ENCODE measurements at regions not wholly inside any gene's neighbourhood (a gene's known extent, or its start where the extent isn't known, plus 50 kb on each side); places are given as distances from the start of the nearest gene placed in this dataset.
"Not testable (repeated sequence)": the region's sequence is repeated elsewhere in the genome, so short reads cannot be mapped to it uniquely, and the experiment has no call there.

DNA sequence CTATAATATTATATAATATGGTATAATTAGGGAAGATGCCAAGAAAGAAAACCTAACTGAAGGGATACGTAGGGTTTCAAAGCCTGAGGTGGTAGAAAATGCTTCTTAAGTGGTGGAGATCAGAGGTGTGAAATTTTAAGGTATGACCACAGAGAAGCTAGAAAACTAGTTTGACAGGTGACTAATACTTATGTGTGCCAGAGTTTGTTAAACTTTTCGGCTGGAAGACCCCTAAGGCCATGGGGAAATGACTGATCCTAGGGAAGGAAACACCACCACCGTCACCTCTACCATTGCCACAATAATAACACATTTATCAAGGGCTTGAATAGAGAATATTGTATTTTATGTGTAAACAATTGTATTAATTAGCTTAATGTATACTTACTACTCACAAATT lies 261.4 kb upstream of the GBE1 start:
- DNase-seq (ENCODE audit: low read depth, low spot score) = no peak

DNA sequence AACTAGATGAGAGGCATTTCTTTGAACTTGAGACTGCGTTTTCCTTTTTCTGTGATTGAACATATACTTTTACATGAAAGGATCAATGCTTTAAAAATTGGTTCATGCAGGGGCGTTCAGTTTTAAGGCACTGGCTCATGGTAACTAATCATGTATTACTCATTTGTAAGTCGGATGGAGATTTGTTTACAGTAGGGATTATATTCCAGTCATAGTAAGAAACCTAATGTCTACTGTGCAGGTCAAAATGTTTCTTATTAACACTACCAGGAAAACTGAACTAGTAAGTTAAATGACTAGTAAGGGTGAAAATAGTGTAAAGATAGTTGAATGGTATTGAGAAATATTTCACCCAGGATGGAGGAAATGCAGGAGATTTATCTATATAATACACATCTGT lies 258.8 kb upstream of the GBE1 start:
- DNase-seq (ENCODE audit: low read depth, low spot score) = no peak

DNA sequence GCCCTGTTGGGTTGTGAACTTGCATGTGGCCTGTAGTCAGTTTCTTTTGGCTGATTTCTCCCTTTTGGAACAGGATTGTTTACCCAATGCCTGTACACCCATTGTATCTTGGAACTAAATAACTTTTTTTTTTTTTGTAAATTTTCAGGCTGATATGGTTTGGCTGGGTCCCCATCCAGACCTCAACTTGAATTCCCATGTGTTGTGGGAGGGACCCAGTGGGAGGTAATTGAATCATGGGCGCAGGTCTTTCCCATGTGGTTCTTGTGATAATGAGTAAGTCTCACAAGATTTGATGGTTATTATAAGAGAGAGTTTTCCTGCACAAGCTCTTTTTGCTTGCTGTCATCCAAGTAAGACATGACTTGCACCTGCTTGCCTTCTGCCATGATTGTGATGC lies 253.8 kb upstream of the GBE1 start:
- no peak for DNase-seq (ENCODE audit: low read depth, low spot score)

DNA sequence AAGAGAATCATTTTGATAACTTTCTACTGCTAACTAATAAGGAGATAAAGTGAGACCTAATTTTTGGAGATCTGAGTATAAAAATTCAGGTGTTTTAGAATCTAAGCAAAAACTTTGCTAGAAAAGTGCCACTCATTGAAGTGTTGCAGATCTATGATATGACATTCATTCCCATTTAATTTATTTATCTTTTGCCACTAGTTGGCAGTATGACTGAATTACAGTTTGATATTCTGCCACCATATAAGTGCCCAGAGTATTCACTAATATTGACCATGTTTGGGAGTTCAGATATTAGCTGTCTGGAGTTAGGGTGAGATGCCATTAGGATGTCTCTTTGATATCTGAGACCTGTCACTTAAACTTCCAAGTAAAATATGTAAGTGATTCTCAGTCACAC lies 251.3 kb upstream of the GBE1 start:
- no peak for DNase-seq (ENCODE audit: low read depth, low spot score)

DNA sequence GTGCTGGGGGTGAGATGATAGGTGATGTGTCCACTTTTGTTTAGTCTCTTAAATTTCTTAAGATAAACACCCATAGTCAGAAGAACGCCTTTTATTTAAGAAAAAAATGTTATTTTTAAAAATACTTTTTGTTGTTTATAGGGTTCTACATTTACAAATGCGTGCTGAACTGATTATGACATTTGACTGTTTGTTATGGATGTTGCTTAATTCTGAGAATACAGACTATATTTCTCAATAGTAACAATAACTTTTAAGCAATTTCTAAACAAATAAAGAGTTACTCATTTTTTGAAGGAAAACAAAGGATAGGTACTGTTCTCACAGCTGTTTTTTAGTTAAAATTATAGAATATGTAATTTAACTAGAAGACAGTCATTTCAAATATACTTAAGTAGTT lies 249.9 kb upstream of the GBE1 start:
- DNase-seq (ENCODE audit: low read depth, low spot score) = no peak

DNA sequence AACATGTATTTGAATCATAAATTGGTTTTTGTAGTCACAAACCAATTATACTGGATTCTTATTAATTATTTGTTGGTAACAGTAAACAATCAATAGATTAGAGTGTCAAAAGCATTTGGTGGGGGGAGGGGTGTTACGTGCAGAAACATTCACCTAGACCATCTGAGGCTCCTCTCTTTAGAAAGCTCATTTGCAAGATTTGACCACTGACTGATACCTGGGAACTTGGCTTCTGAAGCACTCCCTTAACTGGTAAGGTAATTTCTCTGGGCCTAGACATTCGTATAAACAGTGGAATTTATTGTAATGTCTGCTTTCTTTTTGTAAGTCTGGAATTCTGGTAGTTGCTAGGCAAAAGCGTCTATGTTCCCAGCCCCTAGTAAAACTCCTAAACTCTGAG lies 243.8 kb upstream of the GBE1 start:
- DNase-seq (ENCODE audit: low read depth, low spot score) = no peak

DNA sequence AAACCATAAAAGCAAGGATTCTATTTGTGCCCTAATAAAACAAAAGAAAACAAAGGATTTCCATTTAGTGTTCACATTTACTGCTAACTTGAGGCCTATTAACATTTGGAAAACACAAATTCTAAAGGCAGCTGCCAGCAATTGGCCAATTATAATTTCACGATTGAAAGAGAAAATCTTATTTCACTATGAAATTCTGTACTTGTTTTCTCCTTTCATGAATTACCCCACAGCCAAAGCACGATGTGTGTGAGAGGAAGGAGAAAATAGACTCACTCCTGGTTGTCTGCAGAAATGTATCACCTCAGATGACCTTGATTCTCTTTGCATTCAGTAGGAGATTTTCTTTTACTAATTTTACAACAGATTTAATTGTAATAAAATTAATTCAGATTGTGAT lies 242.8 kb upstream of the GBE1 start:
- DNase-seq (ENCODE audit: low read depth, low spot score) = no peak

DNA sequence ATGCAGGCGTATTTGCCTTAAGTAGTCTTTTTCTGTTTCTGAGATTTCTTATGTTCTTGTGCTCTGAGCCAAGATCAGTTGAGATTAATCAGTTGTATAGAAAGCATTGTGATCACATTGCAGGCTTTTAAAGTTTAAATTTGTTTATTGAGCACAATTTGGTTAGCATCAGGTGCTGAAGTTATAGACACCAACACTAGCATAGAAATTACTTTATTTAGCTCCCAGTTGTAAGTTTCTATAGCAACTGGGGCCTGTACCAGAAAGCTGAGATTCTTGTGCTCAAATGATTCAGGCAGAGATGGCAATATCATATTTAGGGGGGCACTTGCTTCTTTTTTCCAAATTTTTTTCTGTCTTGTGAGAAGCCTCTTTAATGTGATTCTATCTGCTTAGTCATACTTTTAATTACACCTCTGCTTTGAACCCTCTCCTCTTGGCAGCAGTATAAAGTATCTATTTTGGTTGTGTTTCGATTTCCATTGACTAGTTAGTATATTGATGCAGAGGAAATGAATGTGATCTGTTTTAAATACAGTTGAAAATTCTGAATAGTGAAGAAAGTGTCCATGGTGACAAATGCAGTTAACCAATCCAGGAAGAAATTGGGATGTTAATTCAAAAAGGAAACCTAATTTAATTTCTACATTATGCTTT lies 241.7 kb upstream of the GBE1 start:
- DNase-seq (ENCODE audit: low read depth, low spot score) = no peak

DNA sequence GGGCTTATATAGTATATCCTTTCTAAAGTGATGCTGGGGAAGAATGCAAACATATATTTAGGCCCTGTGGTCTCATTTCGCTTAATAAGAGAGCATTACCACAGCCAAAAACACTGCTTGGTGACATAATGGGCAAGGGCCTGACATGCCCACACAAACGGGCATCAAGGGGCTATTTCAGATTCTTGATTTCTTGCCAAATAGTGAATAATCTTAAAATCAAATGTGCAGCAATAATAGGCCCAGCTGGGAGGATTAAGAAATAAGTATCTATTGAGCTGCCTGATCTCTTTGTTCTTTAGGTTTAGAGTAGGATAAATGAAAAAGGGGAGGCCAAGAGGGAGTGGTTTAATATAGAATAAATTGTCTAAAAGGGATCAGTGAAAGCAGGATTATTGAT lies 241.0 kb upstream of the GBE1 start:
- DNase-seq (ENCODE audit: low read depth, low spot score) = no peak

DNA sequence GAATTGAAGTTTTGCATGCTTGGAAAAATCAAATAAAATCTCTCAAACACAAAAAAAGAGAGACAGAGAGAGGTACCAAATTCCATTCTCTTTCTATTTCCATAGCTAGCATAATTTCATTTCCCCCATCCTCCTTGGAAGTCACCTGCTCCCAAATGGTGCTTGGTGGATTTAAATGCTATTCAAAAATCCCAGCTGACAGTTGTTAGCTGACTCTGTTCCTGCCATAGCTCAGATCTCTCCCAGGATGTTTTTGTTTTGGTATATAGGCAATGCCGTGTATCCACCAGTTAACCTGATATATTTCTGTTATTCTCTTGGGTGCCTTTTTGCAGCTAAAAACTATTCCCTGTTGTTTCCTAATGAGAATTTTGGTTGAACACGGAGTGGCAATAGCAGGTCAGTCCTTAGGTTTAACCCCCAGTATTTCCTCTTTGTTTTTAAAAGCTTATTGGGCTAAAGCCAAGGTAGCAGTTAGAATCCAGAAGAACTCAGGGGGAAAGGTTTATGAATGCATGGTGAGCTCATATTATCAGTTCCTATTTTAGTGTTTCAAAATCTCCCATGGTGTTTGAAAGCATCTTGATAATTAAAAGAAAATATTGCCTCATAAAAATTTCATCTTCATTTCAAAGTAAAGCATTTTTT lies 240.0 kb upstream of the GBE1 start:
- no peak for DNase-seq (ENCODE audit: low read depth, low spot score)

DNA sequence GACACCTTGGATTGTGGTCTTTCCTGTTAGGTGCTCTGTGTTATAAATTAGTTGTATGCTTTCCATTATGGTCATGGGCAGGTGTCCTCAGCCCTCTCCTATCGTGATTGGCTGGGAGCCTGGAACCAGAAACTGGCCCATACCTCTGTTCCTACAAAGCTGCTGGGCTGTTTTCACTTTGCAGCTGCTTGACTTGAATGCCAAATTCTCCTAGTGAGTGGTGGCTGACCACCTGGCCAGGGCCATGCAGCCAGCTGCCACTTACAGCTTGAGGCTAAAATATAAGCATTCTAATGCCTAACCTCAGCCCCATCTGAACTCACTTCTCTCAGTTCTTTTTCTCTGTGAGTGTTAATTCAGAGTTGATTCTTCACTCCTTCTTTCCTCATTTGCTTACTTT lies 239.3 kb upstream of the GBE1 start:
- DNase-seq (ENCODE audit: low read depth, low spot score) = peak; percentile 40

DNA sequence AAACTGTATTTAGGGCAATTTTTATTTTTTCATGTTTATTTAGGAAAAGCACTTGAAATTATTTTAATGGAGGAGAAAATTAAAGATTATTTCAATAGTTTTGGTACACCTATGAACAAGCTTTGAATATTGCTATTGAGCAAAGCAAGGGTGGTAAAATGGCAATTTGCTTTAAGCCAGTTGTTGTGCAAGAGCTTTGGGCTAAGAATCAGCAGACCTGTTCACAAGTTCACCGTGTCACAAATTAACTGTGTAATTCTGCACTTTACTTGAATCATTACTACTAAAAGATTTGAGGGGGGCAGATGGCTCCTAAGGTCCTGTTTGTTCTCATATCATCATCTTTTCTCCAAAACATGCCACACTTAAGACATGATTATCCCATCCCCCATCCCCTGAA lies 238.9 kb upstream of the GBE1 start:
- DNase-seq (ENCODE audit: low read depth, low spot score) = no peak

DNA sequence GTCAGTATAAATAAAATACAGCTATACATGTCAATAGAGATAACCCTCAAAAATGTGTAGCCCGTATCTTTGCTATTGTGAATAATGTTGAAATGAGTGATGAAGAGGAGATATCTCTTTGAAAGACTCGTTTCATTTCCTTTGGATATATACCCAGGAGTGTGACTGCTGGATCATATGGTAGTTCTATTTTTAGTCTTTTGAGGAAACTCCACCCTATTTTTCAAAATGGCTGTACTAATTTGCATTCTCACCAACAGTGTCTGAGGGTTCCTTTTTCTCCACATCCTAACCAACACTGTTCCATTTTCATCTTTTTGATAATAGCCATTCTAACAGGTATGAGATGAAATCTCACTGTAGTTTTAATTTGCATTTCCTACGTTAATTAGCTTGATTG lies 237.5 kb upstream of the GBE1 start:
- no peak for DNase-seq (ENCODE audit: low read depth, low spot score)

DNA sequence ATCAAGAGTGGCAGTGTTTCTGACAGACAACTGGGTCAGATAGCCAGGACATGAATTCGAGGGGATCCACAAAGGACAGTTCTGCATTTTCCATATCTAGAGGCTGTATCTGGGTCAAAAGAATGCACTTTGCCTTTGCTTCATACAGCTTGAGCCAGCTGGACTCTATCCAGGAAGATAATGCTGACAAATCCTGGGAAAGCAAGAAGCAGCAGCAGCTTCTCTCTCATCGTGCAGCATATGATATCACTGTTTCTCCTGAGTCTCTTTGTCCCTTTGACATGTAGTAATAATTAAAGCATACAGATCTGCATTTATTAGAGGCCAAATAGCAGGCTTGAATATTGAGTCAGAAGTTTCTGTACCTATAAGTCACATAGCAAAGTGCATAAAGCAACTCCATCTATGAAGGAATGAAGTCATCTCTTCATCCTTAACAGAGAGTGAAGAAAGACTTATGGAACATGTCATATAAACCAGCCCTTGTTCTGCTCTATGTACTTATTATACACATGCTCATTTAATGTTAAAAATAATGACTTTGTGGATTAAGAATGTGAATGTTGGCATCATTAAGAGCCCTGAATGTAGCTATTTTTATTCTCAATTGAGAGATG lies 236.8 kb upstream of the GBE1 start:
- no peak for DNase-seq (ENCODE audit: low read depth, low spot score)

DNA sequence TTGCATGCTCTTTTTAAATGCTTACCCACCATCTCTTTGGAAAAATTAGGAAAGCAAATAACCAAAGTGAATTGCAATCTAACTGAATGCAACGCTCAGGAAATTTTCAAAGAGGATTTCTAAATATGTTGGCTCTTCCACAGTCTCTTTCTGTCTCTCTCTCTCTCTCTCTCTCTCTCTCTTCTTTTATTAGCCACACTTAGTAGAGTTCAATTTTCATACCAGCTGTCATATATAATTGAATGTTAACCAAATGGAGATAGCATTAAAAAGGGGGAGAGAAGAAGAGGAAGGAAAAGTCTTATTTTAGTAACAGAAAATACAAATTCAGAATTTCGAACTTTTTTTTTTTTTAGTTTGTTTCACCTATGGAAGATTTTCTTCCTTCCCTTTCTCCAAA lies 235.9 kb upstream of the GBE1 start:
- DNase-seq (ENCODE audit: low read depth, low spot score) = no peak

DNA sequence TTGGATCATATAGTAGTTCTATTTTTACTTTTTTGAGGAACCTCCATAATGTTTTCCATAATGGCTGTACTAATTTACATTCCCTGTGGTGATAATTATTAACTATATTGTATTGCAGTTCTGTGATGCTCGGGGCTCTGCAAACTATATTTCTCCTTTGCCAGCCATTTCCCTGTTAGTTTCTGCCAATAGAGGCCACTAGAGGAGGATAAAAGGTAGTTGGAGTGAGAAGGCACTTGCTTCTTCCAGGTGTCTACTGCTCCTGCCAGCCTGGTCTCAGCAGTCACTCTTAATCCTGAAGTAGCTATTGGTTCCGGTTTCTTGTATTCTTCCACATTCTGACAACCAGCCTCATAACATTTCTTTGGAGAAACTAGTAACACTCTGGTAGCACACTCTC lies 233.9 kb upstream of the GBE1 start:
- DNase-seq (ENCODE audit: low read depth, low spot score) = no peak

DNA sequence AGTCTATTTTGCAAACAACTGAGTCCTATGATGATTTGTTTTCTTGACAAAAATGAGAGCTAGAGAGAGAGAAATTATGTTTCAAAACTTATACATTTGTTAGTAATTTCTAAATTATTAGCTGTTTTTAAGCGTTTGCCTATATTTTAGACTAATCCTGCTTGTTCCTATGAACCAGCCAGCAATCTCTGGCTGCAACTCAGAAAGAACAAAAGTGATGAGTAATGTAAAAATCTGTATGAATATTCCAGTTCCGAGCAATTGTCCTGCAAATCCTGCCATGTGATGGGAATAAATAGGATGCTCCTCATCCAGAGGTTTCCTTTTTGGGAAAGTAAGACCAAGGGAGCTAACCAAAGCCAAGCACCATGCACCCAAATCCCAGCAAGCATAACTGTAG lies 228.3 kb upstream of the GBE1 start:
- DNase-seq (ENCODE audit: low read depth, low spot score) = no peak

DNA sequence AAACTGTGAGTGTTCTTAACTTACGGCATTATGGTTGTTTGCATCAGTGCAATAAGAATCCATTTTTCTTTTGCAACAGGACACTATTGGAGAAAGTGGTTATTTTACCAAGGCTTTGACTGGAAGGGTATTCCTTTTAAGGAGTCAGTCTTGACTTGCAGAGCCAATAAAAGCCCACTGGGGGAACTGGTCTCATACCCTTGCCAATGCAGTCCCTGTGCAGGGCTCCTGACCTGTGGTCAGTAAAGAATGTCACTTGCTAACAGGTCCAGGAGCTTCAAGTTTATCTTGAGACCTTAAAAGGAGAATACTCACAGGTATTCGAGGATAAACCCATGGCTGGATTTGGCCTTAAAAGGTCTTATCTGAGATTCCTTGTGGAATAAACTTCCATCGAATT lies 227.8 kb upstream of the GBE1 start:
- DNase-seq (ENCODE audit: low read depth, low spot score) = no peak

DNA sequence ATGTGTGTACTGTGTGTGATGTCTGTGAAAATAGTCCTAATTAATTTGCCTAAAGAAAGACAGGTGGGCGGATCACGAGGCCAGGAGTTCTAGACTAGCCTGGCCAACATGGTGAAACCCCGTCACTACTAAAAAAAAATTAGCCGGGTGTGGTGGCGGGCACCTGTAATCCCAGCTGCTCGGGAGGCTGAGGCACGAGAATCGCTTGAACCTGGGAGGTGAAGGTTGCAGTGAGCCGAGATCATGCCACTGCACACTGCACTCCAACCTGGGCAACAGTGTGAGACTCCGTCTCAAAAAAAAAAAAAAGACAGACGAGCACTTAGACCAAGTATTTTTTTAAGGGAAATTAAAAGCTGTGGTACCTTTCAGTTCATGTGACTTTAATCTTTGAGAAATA lies 226.0 kb upstream of the GBE1 start:
- DNase-seq (ENCODE audit: low read depth, low spot score) = not testable (repeated sequence)

DNA sequence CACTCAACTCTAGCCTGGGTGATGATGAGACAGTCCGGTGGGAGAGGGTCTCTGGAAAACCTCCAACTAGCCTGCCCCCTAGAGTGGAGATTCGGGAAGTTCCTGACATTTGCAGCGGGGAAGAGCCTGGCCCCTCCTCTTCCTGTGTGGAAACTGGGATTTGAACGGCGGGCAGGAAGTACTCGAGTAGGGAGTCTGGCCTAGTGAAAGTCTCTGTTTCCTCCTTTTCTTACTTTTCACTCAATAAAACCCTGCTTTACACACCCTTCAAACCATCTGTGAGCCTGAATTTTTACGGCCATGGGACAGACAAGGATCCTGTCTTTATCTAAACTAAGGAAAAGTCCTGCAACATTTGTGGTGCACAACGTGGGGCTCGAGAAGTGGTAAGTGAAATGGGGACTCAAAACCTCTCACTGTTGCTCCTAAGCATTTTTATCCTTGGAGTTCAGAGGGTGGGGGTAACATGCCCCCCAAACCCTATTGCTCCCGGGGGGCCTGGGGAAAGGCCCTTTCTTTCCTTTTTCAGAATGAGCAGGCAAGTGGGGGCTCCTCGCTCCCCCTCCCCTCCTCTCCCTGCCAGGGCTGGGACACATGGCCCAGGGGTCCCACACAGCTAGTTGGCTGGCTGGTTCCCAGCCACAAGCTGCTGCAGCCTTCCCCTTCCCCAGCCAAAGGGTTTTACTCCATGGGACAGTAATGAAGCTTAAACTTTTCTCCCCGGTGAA lies 224.7 kb upstream of the GBE1 start:
- peak; percentile 21 for DNase-seq (ENCODE audit: low read depth, low spot score)

DNA sequence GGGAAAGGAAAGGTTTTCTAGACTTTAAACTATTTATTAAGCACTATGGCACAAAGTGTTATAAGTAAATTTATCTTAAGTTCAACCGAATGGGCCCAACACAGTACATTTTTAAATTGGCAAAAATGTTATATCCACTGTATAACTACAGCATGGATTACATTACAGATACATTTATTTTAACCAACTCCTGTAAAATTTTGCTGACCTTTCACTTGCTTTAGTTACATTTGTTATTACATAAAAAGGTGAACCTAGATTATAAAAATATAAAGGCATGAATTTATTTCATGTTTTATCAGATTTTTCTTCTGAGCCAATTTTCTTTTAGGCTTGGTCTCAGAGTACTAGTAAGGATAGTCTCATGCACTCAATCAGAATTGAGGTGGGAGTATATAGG lies 221.9 kb upstream of the GBE1 start:
- DNase-seq (ENCODE audit: low read depth, low spot score) = no peak

DNA sequence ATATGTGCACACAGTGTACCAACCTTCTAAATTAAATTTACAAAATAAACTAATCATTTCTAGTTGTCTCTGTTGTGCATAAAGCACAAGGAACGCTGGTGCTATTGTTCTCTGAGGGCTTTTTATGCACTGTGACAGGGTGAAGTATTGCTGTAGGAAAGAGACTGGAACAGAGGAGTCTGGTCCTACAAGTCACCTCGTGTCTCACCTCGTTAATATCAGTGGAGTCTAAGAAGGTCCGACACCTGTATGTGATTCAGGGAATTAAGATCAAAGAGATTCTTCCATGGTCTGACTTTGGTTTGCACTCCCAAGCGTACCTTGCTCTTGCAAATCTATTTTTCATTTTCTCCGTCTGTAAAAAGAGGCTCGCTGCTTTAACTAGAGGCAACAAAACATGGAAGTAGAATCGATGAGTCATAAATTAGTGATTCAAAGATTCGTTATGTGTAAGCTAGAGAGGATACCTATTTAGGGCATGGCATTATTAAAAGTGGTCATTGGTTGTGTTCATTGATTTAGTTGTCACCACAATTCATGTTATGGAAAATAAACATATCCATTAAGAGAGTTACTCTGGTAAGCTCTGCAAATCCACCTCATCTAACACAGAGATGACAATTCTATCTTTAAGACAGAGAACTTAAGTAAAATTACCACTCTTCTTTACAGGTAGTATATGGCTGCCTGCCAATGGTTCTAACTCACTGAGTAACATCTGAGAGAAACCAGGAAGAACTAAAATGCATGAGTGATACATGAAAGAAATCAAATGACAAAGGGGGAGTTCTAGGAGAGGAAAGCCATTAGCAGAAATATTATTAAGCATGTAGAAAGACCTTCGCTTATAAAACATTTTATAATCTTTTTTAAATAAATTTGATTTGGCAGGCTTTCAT lies 219.4 kb upstream of the GBE1 start:
- no peak for DNase-seq (ENCODE audit: low read depth, low spot score)

All from ELF-1 (cell line).